Liver (tissue), 3 donors: ENCODE measurements at regions not wholly inside any gene's neighbourhood (a gene's known extent, or its start where the extent isn't known, plus 50 kb on each side); places are given as distances from the start of the nearest gene placed in this dataset.

Source experiments
- TAF1 ChIP-seq: conservative IDR thresholded peaks from 2 replicates; pipeline ENCODE4 v1.6.1; 2016; ENCODE audit warnings: antibody characterized with exemption, mild to moderate bottlenecking
- TF ChIP-seq, protein P1 (sequence below): fragments of 150-350 bp; IDR thresholded peaks from 2 replicates; pipeline ENCODE4 v1.5.1; 2017; ENCODE audit warnings: improper control_type of control experiment, low read depth, low read length; ENCODE audit not compliant: missing input control
- TF ChIP-seq, protein P2 (sequence below): IDR thresholded peaks from 2 replicates; pipeline ENCODE4 v1.6.1; 2016; ENCODE audit warnings: antibody characterized with exemption, mild to moderate bottlenecking
- donor health status: healthy.
- donor health status: healthy.

DNA sequence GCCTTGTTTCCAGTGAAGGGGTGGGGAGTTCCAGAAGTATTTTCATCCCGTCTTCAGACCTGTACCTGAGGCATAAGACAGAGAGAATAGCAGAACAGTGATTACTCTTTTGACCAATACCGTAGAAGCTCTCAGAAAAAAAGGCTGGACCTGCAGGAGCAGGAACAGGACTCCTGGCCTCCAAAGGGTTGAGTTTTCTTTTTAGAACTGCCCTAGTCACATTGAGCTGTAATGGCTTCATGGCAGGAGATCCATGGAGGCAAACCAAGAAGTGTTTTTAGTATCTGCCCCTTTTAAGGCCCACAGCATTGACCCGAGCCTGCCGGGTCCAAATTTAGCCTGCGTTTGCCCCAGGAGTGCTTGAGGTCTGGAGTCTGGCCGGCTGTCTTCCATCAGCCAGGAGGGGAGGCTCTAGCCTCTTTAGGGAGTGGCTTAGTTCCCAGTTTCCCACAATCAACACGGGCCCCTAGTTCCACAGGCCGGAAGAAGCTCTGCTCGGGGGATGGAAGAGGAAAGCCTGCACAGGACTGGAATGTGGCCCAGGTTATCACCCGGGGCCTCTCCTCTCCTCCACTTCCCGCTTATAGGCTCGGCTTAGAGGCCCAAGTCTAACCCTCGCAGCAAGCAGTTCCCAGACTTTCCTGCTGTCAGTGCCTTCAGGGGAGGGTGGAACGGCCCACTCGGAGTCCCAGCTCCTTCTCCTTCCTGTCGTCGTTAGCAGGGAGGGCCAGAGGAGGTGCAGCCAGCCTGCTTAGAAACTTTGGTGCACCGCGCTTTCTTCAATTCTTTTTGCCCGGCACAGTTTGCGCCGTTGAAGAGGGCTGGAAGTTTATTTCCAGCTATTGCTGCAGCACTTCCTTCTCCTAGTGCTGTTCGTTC lies 80.7 kb downstream of the C9orf152 start:
- TF ChIP-seq, protein P1, sequence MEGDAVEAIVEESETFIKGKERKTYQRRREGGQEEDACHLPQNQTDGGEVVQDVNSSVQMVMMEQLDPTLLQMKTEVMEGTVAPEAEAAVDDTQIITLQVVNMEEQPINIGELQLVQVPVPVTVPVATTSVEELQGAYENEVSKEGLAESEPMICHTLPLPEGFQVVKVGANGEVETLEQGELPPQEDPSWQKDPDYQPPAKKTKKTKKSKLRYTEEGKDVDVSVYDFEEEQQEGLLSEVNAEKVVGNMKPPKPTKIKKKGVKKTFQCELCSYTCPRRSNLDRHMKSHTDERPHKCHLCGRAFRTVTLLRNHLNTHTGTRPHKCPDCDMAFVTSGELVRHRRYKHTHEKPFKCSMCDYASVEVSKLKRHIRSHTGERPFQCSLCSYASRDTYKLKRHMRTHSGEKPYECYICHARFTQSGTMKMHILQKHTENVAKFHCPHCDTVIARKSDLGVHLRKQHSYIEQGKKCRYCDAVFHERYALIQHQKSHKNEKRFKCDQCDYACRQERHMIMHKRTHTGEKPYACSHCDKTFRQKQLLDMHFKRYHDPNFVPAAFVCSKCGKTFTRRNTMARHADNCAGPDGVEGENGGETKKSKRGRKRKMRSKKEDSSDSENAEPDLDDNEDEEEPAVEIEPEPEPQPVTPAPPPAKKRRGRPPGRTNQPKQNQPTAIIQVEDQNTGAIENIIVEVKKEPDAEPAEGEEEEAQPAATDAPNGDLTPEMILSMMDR: no peak
- TF ChIP-seq, protein P2, sequence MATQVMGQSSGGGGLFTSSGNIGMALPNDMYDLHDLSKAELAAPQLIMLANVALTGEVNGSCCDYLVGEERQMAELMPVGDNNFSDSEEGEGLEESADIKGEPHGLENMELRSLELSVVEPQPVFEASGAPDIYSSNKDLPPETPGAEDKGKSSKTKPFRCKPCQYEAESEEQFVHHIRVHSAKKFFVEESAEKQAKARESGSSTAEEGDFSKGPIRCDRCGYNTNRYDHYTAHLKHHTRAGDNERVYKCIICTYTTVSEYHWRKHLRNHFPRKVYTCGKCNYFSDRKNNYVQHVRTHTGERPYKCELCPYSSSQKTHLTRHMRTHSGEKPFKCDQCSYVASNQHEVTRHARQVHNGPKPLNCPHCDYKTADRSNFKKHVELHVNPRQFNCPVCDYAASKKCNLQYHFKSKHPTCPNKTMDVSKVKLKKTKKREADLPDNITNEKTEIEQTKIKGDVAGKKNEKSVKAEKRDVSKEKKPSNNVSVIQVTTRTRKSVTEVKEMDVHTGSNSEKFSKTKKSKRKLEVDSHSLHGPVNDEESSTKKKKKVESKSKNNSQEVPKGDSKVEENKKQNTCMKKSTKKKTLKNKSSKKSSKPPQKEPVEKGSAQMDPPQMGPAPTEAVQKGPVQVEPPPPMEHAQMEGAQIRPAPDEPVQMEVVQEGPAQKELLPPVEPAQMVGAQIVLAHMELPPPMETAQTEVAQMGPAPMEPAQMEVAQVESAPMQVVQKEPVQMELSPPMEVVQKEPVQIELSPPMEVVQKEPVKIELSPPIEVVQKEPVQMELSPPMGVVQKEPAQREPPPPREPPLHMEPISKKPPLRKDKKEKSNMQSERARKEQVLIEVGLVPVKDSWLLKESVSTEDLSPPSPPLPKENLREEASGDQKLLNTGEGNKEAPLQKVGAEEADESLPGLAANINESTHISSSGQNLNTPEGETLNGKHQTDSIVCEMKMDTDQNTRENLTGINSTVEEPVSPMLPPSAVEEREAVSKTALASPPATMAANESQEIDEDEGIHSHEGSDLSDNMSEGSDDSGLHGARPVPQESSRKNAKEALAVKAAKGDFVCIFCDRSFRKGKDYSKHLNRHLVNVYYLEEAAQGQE: no peak
- TF ChIP-seq TAF1: no peak
